OCI-LY7 (cell line): ENCODE measurements at regions not wholly inside any gene's neighbourhood (a gene's known extent, or its start where the extent isn't known, plus 50 kb on each side); places are given as distances from the start of the nearest gene placed in this dataset.

Experiments used
- BruUV-seq: library from RNA; stranded (reverse); fragments of 400-500 nt; replicated peaks from 2 replicates; lab custom pipeline; 2021; lab: Mats Ljungman, UMichigan
- CTCF ChIA-PET: fragments of 300-600 bp; sonication (Branson Sonifier 250); formaldehyde crosslinking; loops from one replicate; lab custom pipeline; 2022; ENCODE audit warnings: antibody characterized with exemption; ENCODE audit not compliant: unreplicated experiment; lab: Charles Lee
- POLR2A ChIA-PET: fragments of 300-600 bp; sonication (Branson Sonifier 250); formaldehyde crosslinking; loops from one replicate; lab custom pipeline; 2022; ENCODE audit warnings: antibody characterized with exemption; lab: Charles Lee
- DNase-seq: peaks from one replicate; pipeline ENCODE4 v3.0.0-alpha.2; 2015; ENCODE audit warnings: low spot score
- H2AFZ ChIP-seq: fragments of 200-600 bp; sonication (generic), shearing (Covaris generic); 2 replicates; pipeline ENCODE4 v1.6.1; 2014; ENCODE audit warnings: mild to moderate bottlenecking, antibody characterized with exemption, low read length, moderate library complexity
- H3K27ac ChIP-seq: fragments of 200-600 bp; sonication (generic); 2 replicates; pipeline ENCODE4 v1.5.1; 2014; ENCODE audit warnings: mixed run types, low read depth, mild to moderate bottlenecking, moderate library complexity, low read length, inconsistent platforms; ENCODE audit not compliant: poor library complexity, severe bottlenecking
- H3K36me3 ChIP-seq: fragments of 200-600 bp; sonication (generic); 2 replicates; pipeline ENCODE4 v1.6.1; 2014; ENCODE audit warnings: mild to moderate bottlenecking, antibody characterized with exemption, low read length, moderate library complexity, mixed read lengths; ENCODE audit not compliant: insufficient read depth
- H3K4me1 ChIP-seq: fragments of 200-600 bp; sonication (generic); 2 replicates; pipeline ENCODE4 v1.5.1; 2014; ENCODE audit warnings: mild to moderate bottlenecking, low read length; ENCODE audit not compliant: insufficient read depth, poor library complexity, severe bottlenecking
- H3K4me2 ChIP-seq: fragments of 200-600 bp; sonication (generic); 2 replicates; pipeline ENCODE4 v1.6.1; 2014; ENCODE audit warnings: mild to moderate bottlenecking, low read length
- H3K4me3 ChIP-seq: fragments of 200-600 bp; sonication (generic); 2 replicates; pipeline ENCODE4 v1.5.1; 2014; ENCODE audit warnings: mild to moderate bottlenecking, low read depth, low read length; ENCODE audit not compliant: poor library complexity, severe bottlenecking
- H3K79me2 ChIP-seq: fragments of 200-600 bp; sonication (generic); 2 replicates; pipeline ENCODE4 v1.6.1; 2016; ENCODE audit warnings: low read depth, mild to moderate bottlenecking, low read length, moderate library complexity, mixed read lengths; ENCODE audit not compliant: insufficient read depth
- H3K9me2 ChIP-seq: fragments of 200-600 bp; sonication (generic); 2 replicates; pipeline ENCODE4 v1.6.1; 2016; ENCODE audit warnings: mild to moderate bottlenecking, low read length, mixed read lengths; ENCODE audit not compliant: insufficient read depth
- H3K9me3 ChIP-seq: fragments of 200-600 bp; sonication (generic); 2 replicates; pipeline ENCODE4 v1.6.1; 2014; ENCODE audit warnings: mild to moderate bottlenecking, mixed run types, low read length, mixed read lengths
- H4K20me1 ChIP-seq: fragments of 200-600 bp; sonication (generic); 2 replicates; pipeline ENCODE4 v1.6.1; 2014; ENCODE audit warnings: mild to moderate bottlenecking, antibody characterized with exemption, low read length, moderate library complexity, mixed read lengths; ENCODE audit not compliant: insufficient read depth
- EZH2phosphoT487 ChIP-seq: fragments of 200-600 bp; sonication (generic); IDR thresholded peaks from 2 replicates; pipeline ENCODE4 v1.6.1; 2018; ENCODE audit warnings: low read depth, borderline replicate concordance, mild to moderate bottlenecking, mixed run types, antibody characterized with exemption, low read length, moderate library complexity, mixed read lengths
- intact Hi-C: fragments of 100-400 bp; cut with micrococcal nuclease; formaldehyde crosslinking; loops from one replicate; pipeline ENCODE4 v1.10.0; 2022; ENCODE audit not compliant: unreplicated experiment
- TF ChIP-seq, protein P1 (sequence below): fragments of 200-600 bp; sonication (generic); conservative IDR thresholded peaks from 2 replicates; pipeline ENCODE4 v1.5.1; 2014; ENCODE audit warnings: mild to moderate bottlenecking, antibody characterized with exemption, low read length, moderate library complexity, mixed read lengths

DNA sequence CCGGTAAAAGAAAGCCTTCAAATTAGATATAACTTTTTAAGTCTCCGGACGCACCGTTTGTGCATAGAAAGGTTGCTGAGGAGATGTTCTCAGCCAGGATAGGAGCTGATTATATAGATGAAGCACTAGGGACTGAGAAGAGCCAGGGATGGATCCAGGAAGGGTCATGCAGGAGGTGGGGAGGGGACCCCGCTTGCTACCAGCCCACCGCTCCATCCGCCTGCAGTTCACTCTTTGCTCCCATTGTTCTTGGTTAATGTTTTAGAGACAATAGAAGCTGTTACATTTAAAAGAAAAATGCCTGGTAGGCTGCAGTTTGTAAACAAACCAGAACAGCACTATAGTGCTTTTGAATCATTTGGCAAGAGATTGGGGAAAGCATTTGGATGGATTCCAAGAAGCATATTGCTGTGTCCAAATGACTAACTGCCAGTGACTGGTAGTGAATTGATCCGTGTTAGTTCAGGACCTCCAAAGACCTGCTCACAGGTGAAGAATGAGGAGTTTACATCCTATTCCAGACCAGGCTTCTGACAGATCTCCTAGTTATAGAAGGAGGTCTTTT is 175.9 kb upstream of the TAC1 start:
- Histone ChIP-seq H3K27ac (no peak overlapping the region), H3K4me3 (no peak overlapping the region), H3K79me2 (no peaks in the 10 kb centered on the region), H4K20me1 (no peaks in the 10 kb centered on the region), H3K36me3 (no peaks in the 10 kb centered on the region), H2AFZ (no peak overlapping the region), H3K9me3 (no peaks in the 10 kb centered on the region), H3K4me2 (no peak overlapping the region), H3K9me2 (no peaks in the 10 kb centered on the region), H3K4me1 (no peaks in the 10 kb centered on the region)
- intact Hi-C loops, result no loop called here
- POLR2A ChIA-PET, result interaction anchor here (0.8 kb wide), 1 partner anchor 270 kb away, joined by 3 read pairs; no protein-coding TSS in a partner anchor
- DNase-seq, result no peak
- no TSS peak for BruUV-seq
- CTCF ChIA-PET, result no interaction called here
- TF ChIP-seq, protein P1, sequence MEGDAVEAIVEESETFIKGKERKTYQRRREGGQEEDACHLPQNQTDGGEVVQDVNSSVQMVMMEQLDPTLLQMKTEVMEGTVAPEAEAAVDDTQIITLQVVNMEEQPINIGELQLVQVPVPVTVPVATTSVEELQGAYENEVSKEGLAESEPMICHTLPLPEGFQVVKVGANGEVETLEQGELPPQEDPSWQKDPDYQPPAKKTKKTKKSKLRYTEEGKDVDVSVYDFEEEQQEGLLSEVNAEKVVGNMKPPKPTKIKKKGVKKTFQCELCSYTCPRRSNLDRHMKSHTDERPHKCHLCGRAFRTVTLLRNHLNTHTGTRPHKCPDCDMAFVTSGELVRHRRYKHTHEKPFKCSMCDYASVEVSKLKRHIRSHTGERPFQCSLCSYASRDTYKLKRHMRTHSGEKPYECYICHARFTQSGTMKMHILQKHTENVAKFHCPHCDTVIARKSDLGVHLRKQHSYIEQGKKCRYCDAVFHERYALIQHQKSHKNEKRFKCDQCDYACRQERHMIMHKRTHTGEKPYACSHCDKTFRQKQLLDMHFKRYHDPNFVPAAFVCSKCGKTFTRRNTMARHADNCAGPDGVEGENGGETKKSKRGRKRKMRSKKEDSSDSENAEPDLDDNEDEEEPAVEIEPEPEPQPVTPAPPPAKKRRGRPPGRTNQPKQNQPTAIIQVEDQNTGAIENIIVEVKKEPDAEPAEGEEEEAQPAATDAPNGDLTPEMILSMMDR, result no peak
- no peak for TF ChIP-seq EZH2phosphoT487

DNA sequence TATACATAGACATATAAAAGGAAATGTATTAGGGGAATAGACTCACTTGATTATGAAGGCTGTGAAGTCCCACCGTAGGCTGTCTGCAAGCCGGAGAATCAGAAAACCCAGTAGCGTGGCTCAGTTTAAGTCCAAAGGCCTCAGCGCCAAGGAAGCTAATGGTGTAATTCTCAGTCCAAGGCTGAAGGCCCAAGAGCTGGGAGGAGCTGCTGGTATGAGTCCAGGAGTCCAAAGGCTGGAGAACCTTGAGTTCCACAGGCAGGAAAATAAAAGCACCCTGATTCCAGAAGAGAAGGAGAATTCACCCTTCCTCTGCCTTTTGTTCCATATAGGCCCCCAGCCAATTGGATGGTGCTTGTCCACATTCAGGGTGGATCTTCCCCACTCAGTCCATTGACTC is 166.2 kb upstream of the TAC1 start:
- Histone ChIP-seq H3K4me2 (no peak overlapping the region), H3K9me3 (no peaks in the 10 kb centered on the region), H3K79me2 (no peaks in the 10 kb centered on the region), H3K27ac (no peak overlapping the region), H3K4me3 (no peak overlapping the region), H3K9me2 (no peaks in the 10 kb centered on the region), H3K4me1 (no peaks in the 10 kb centered on the region), H3K36me3 (no peaks in the 10 kb centered on the region), H2AFZ (no peak overlapping the region), H4K20me1 (no peaks in the 10 kb centered on the region)
- BruUV-seq, result no TSS peak
- TF ChIP-seq EZH2phosphoT487, result no peak
- TF ChIP-seq, protein P1, result no peak
- ChIA-PET POLR2A (interaction anchor here (0.7 kb wide), 1 partner anchor 31 kb away, joined by 3 read pairs; no protein-coding TSS in a partner anchor), CTCF (no interaction called here)
- intact Hi-C loops, result no loop called here
- DNase-seq, result no peak

DNA sequence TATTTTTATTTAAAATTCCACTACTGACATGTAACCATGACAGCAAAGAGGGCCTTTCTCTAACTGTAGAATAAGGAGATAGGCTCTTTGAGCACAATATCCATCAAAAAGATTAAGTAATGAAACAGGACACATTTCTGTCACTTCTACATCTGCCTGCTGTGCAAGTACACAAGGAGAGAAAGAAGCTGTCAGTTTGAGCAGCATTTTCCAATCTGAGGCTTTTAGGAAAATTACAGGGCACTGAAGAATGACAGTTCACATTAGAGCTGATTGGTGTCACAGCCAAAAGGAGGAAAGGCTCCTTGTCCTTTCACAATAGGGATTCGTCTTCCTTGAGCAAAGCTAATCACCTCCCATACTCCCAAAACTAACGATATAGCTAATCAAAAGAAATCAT is 158.8 kb upstream of the TAC1 start:
- Histone ChIP-seq H3K4me1 (no peaks in the 10 kb centered on the region), H3K4me2 (no peak overlapping the region), H3K9me2 (no peaks in the 10 kb centered on the region), H3K36me3 (no peaks in the 10 kb centered on the region), H3K79me2 (no peaks in the 10 kb centered on the region), H3K4me3 (no peak overlapping the region), H3K27ac (no peak overlapping the region), H3K9me3 (no peaks in the 10 kb centered on the region), H2AFZ (no peak overlapping the region), H4K20me1 (no peaks in the 10 kb centered on the region)
- CTCF ChIA-PET, result no interaction called here
- POLR2A ChIA-PET, result interaction anchor here (0.7 kb wide), 1 partner anchor 152 kb away, joined by 3 read pairs; no protein-coding TSS in a partner anchor
- DNase-seq, result no peak
- no peak for TF ChIP-seq EZH2phosphoT487
- TF ChIP-seq, protein P1, result no peak
- intact Hi-C loops, result no loop called here
- BruUV-seq, result no TSS peak
